Stimulated activated memory B cell treated with anti-CD40 and anti-IgM and Interleukin-4, amounts not matched to agents 10 μg/mL and 1 μg/mL and 100 μg/mL, for 72 hours (primary cell): ENCODE measurements at regions not wholly inside any gene's neighbourhood (a gene's known extent, or its start where the extent isn't known, plus 50 kb on each side); places are given as distances from the start of the nearest gene placed in this dataset.

Experiments used
- ATAC-seq: fragments of 150-1000 bp; cut with Tn5 transposase; 2 replicates; pipeline ENCODE4 v1.10.0; 2021
- H3K27ac Mint-ChIP-seq: one replicate; pipeline ENCODE4 v1.8.0; 2022; ENCODE audit warnings: mild to moderate bottlenecking, mixed read lengths
- H3K27me3 Mint-ChIP-seq: one replicate; pipeline ENCODE4 v1.8.0; 2022; ENCODE audit warnings: mixed read lengths
- H3K36me3 Mint-ChIP-seq: one replicate; pipeline ENCODE4 v1.8.0; 2022; ENCODE audit warnings: mixed read lengths
- H3K4me1 Mint-ChIP-seq: one replicate; pipeline ENCODE4 v1.8.0; 2022; ENCODE audit warnings: mixed read lengths
- H3K4me3 Mint-ChIP-seq: one replicate; pipeline ENCODE4 v1.8.0; 2022; ENCODE audit warnings: mild to moderate bottlenecking, moderate library complexity, mixed read lengths
- H3K9me3 Mint-ChIP-seq: one replicate; pipeline ENCODE4 v1.8.0; 2022; ENCODE audit warnings: mixed read lengths

GRCh38 chr2:188835821-188836220 is 138.4 kb upstream of the COL3A1 start:
- H3K36me3 Mint-ChIP-seq = no peaks in the 10 kb centered on the region
- peak; percentile 27 for ATAC-seq

GRCh38 chr2:188845692-188846091 is 128.5 kb upstream of the COL3A1 start:
- no peak overlapping the region for H3K27ac Mint-ChIP-seq
- H3K4me1 Mint-ChIP-seq = no peaks in the 10 kb centered on the region
- no peaks in the 10 kb centered on the region for H3K36me3 Mint-ChIP-seq
- H3K4me3 Mint-ChIP-seq = no peak overlapping the region
- H3K9me3 Mint-ChIP-seq = peaks cover 5% of the 10 kb centered on the region
- no peaks in the 10 kb centered on the region for H3K27me3 Mint-ChIP-seq
- no peak for ATAC-seq

More at GRCh38 chr2:188835821-188836220, 138.4 kb upstream of the COL3A1 start:
- Mint-ChIP-seq H3K27ac (no peak overlapping the region), H3K4me1 (no peaks in the 10 kb centered on the region), H3K27me3 (no peaks in the 10 kb centered on the region), H3K4me3 (no peak overlapping the region), H3K9me3 (peaks cover 13% of the 10 kb centered on the region)

- no peak overlapping the region for H3K27ac Mint-ChIP-seq
- ATAC-seq = no peak
- no peaks in the 10 kb centered on the region for H3K27me3 Mint-ChIP-seq
- no peaks in the 10 kb centered on the region for H3K36me3 Mint-ChIP-seq
- no peaks in the 10 kb centered on the region for H3K4me1 Mint-ChIP-seq
- H3K9me3 Mint-ChIP-seq = peaks cover 8% of the 10 kb centered on the region
- no peak overlapping the region for H3K4me3 Mint-ChIP-seq
These were observed 125.2 kb upstream of the COL3A1 start for GRCh38 chr2:188848887-188849435.

- no peaks in the 10 kb centered on the region for H3K36me3 Mint-ChIP-seq
- H3K9me3 Mint-ChIP-seq = peaks cover 7% of the 10 kb centered on the region
- no peaks in the 10 kb centered on the region for H3K4me1 Mint-ChIP-seq
- no peaks in the 10 kb centered on the region for H3K27me3 Mint-ChIP-seq
- H3K27ac Mint-ChIP-seq = no peak overlapping the region
- no peak for ATAC-seq
- no peak overlapping the region for H3K4me3 Mint-ChIP-seq
These were observed 123.4 kb upstream of the COL3A1 start for GRCh38 chr2:188850786-188851185.

GRCh38 chr2:188851311-188851710 is 122.9 kb upstream of the COL3A1 start:
- Mint-ChIP-seq H3K27me3 (no peaks in the 10 kb centered on the region), H3K36me3 (no peaks in the 10 kb centered on the region), H3K9me3 (peaks cover 7% of the 10 kb centered on the region), H3K27ac (no peak overlapping the region), H3K4me1 (no peaks in the 10 kb centered on the region), H3K4me3 (no peak overlapping the region)
- ATAC-seq = no peak

GRCh38 chr2:188851826-188852225 is 122.3 kb upstream of the COL3A1 start:
- H3K27me3 Mint-ChIP-seq = no peaks in the 10 kb centered on the region
- no peaks in the 10 kb centered on the region for H3K4me1 Mint-ChIP-seq
- no peak overlapping the region for H3K4me3 Mint-ChIP-seq
- H3K36me3 Mint-ChIP-seq = no peaks in the 10 kb centered on the region
- peaks cover 7% of the 10 kb centered on the region for H3K9me3 Mint-ChIP-seq
- no peak for ATAC-seq
- H3K27ac Mint-ChIP-seq = no peak overlapping the region

GRCh38 chr2:188852772-188853171 is 121.4 kb upstream of the COL3A1 start:
- H3K27ac Mint-ChIP-seq = no peak overlapping the region
- no peaks in the 10 kb centered on the region for H3K36me3 Mint-ChIP-seq
- H3K4me1 Mint-ChIP-seq = no peaks in the 10 kb centered on the region
- ATAC-seq = no peak
- no peaks in the 10 kb centered on the region for H3K27me3 Mint-ChIP-seq
- peaks cover 7% of the 10 kb centered on the region for H3K9me3 Mint-ChIP-seq
- H3K4me3 Mint-ChIP-seq = no peak overlapping the region

GRCh38 chr2:188853307-188853706 is 120.9 kb upstream of the COL3A1 start:
- H3K27ac Mint-ChIP-seq = no peak overlapping the region
- no peaks in the 10 kb centered on the region for H3K36me3 Mint-ChIP-seq
- ATAC-seq = no peak
- H3K4me3 Mint-ChIP-seq = no peak overlapping the region
- no peaks in the 10 kb centered on the region for H3K27me3 Mint-ChIP-seq
- H3K9me3 Mint-ChIP-seq = peaks cover 7% of the 10 kb centered on the region
- H3K4me1 Mint-ChIP-seq = no peaks in the 10 kb centered on the region

- no peak for ATAC-seq
- Mint-ChIP-seq H3K27me3 (no peaks in the 10 kb centered on the region), H3K4me1 (no peaks in the 10 kb centered on the region), H3K4me3 (no peak overlapping the region), H3K27ac (no peak overlapping the region), H3K36me3 (no peaks in the 10 kb centered on the region), H3K9me3 (peaks cover 20% of the 10 kb centered on the region)
These were observed 108.5 kb upstream of the COL3A1 start for GRCh38 chr2:188865681-188866080.

GRCh38 chr2:188869550-188869949 is 104.6 kb upstream of the COL3A1 start:
- peaks cover 16% of the 10 kb centered on the region for H3K9me3 Mint-ChIP-seq
- no peak overlapping the region for H3K27ac Mint-ChIP-seq
- H3K27me3 Mint-ChIP-seq = no peaks in the 10 kb centered on the region
- H3K36me3 Mint-ChIP-seq = no peaks in the 10 kb centered on the region
- H3K4me3 Mint-ChIP-seq = no peak overlapping the region
- ATAC-seq = no peak
- H3K4me1 Mint-ChIP-seq = no peaks in the 10 kb centered on the region

- Mint-ChIP-seq H3K27me3 (no peaks in the 10 kb centered on the region), H3K4me1 (no peaks in the 10 kb centered on the region), H3K4me3 (no peak overlapping the region), H3K9me3 (peaks cover 14% of the 10 kb centered on the region), H3K27ac (no peak overlapping the region), H3K36me3 (no peaks in the 10 kb centered on the region)
- no peak for ATAC-seq
These were observed 103.9 kb upstream of the COL3A1 start for GRCh38 chr2:188870289-188870688.

- H3K27me3 Mint-ChIP-seq = no peaks in the 10 kb centered on the region
- H3K4me3 Mint-ChIP-seq = no peak overlapping the region
- H3K4me1 Mint-ChIP-seq = no peaks in the 10 kb centered on the region
- H3K9me3 Mint-ChIP-seq = peaks cover 3% of the 10 kb centered on the region
- no peak for ATAC-seq
- no peak overlapping the region for H3K27ac Mint-ChIP-seq
- no peaks in the 10 kb centered on the region for H3K36me3 Mint-ChIP-seq
These were observed 99.1 kb upstream of the COL3A1 start for GRCh38 chr2:188875104-188875503.

- no peak overlapping the region for H3K27ac Mint-ChIP-seq
- H3K4me1 Mint-ChIP-seq = no peaks in the 10 kb centered on the region
- H3K4me3 Mint-ChIP-seq = no peak overlapping the region
- no peaks in the 10 kb centered on the region for H3K27me3 Mint-ChIP-seq
- H3K9me3 Mint-ChIP-seq = peaks cover 11% of the 10 kb centered on the region
- no peaks in the 10 kb centered on the region for H3K36me3 Mint-ChIP-seq
- ATAC-seq = no peak
These were observed 95.5 kb upstream of the COL3A1 start for GRCh38 chr2:188878716-188879115.

- H3K27ac Mint-ChIP-seq = no peak overlapping the region
- H3K9me3 Mint-ChIP-seq = peaks cover 11% of the 10 kb centered on the region
- H3K4me1 Mint-ChIP-seq = no peaks in the 10 kb centered on the region
- no peaks in the 10 kb centered on the region for H3K27me3 Mint-ChIP-seq
- H3K4me3 Mint-ChIP-seq = no peak overlapping the region
- no peak for ATAC-seq
- H3K36me3 Mint-ChIP-seq = no peaks in the 10 kb centered on the region
These were observed 93.4 kb upstream of the COL3A1 start for GRCh38 chr2:188880740-188881139.

GRCh38 chr2:188881434-188881833 is 92.7 kb upstream of the COL3A1 start:
- no peak for ATAC-seq
- no peaks in the 10 kb centered on the region for H3K4me1 Mint-ChIP-seq
- H3K27me3 Mint-ChIP-seq = no peaks in the 10 kb centered on the region
- no peak overlapping the region for H3K27ac Mint-ChIP-seq
- H3K4me3 Mint-ChIP-seq = no peak overlapping the region
- H3K9me3 Mint-ChIP-seq = peaks cover 11% of the 10 kb centered on the region
- H3K36me3 Mint-ChIP-seq = no peaks in the 10 kb centered on the region

- no peak overlapping the region for H3K4me3 Mint-ChIP-seq
- peaks cover 14% of the 10 kb centered on the region for H3K9me3 Mint-ChIP-seq
- H3K36me3 Mint-ChIP-seq = no peaks in the 10 kb centered on the region
- ATAC-seq = no peak
- H3K27me3 Mint-ChIP-seq = no peaks in the 10 kb centered on the region
- H3K27ac Mint-ChIP-seq = no peak overlapping the region
- H3K4me1 Mint-ChIP-seq = no peaks in the 10 kb centered on the region
These were observed 90.1 kb upstream of the COL3A1 start for GRCh38 chr2:188884046-188884445.

- no peaks in the 10 kb centered on the region for H3K36me3 Mint-ChIP-seq
- no peak overlapping the region for H3K27ac Mint-ChIP-seq
- H3K4me3 Mint-ChIP-seq = no peak overlapping the region
- H3K27me3 Mint-ChIP-seq = no peaks in the 10 kb centered on the region
- peaks cover 12% of the 10 kb centered on the region for H3K9me3 Mint-ChIP-seq
- ATAC-seq = no peak
- H3K4me1 Mint-ChIP-seq = no peaks in the 10 kb centered on the region
These were observed 89.7 kb upstream of the COL3A1 start for GRCh38 chr2:188884517-188884916.
